Neural progenitor cell (in vitro differentiated cells): ENCODE measurements at regions not wholly inside any gene's neighbourhood (a gene's known extent, or its start where the extent isn't known, plus 50 kb on each side); places are given as distances from the start of the nearest gene placed in this dataset.

Source experiments
- DNase-seq: peaks from one replicate; pipeline ENCODE4 v3.0.0-alpha.2; 2016; ENCODE audit warnings: low spot score
- H2AFZ ChIP-seq: fragments of 200-600 bp; sonication (generic); replicated peaks from 2 replicates; pipeline ENCODE4 v1.6.1; 2016; ENCODE audit warnings: antibody characterized with exemption
- H3F3A ChIP-seq: fragments of 200-600 bp; sonication (generic); 2 replicates; pipeline ENCODE4 v1.6.1; 2016; ENCODE audit warnings: antibody characterized with exemption, low read depth
- H3K27ac ChIP-seq: fragments of 200-600 bp; sonication (generic); 2 replicates; pipeline ENCODE4 v1.5.1; 2016; ENCODE audit warnings: mild to moderate bottlenecking
- H3K27me3 ChIP-seq: fragments of 200-600 bp; sonication (generic); 2 replicates; pipeline ENCODE4 v1.6.1; 2016; ENCODE audit warnings: mild to moderate bottlenecking, moderate library complexity
- H3K36me3 ChIP-seq: fragments of 200-600 bp; sonication (generic); 2 replicates; pipeline ENCODE4 v1.5.1; 2016
- H3K4me1 ChIP-seq: fragments of 200-600 bp; sonication (generic); 2 replicates; pipeline ENCODE4 v1.6.1; 2016; ENCODE audit warnings: mixed run types
- H3K4me2 ChIP-seq: fragments of 200-600 bp; sonication (generic); 2 replicates; pipeline ENCODE4 v1.6.1; 2016
- H3K4me3 ChIP-seq: fragments of 200-600 bp; sonication (generic); 2 replicates; pipeline ENCODE4 v1.5.1; 2016
- H3K79me2 ChIP-seq: fragments of 200-600 bp; sonication (generic); 2 replicates; pipeline ENCODE4 v1.6.1; 2016; ENCODE audit warnings: low read depth
- H3K9ac ChIP-seq: fragments of 200-600 bp; sonication (generic); 2 replicates; pipeline ENCODE4 v1.6.1; 2016
- H3K9me3 ChIP-seq: fragments of 200-600 bp; sonication (generic); 2 replicates; pipeline ENCODE4 v1.5.1; 2016; ENCODE audit warnings: low read depth
- H4K20me1 ChIP-seq: fragments of 200-600 bp; sonication (generic); 2 replicates; pipeline ENCODE4 v1.6.1; 2016; ENCODE audit warnings: low read depth
- H3K27ac Mint-ChIP-seq: 3 replicates; pipeline ENCODE4 v1.8.0; 2021; ENCODE audit warnings: mixed read lengths
- H3K27me3 Mint-ChIP-seq: 2 replicates; pipeline ENCODE4 v1.8.0; 2022; ENCODE audit warnings: low read depth, mild to moderate bottlenecking, inconsistent platforms, moderate library complexity, mixed read lengths; ENCODE audit not compliant: insufficient read depth
- H3K36me3 Mint-ChIP-seq: 3 replicates; pipeline ENCODE4 v1.8.0; 2021; ENCODE audit warnings: mixed read lengths
- H3K4me1 Mint-ChIP-seq: 3 replicates; pipeline ENCODE4 v1.8.0; 2021; ENCODE audit warnings: mixed read lengths
- H3K4me3 Mint-ChIP-seq: 3 replicates; pipeline ENCODE4 v1.8.0; 2021; ENCODE audit warnings: mild to moderate bottlenecking, moderate library complexity, mixed read lengths
- H3K9me3 Mint-ChIP-seq: 3 replicates; pipeline ENCODE4 v1.8.0; 2020; ENCODE audit warnings: mixed read lengths
- EZH2 ChIP-seq: fragments of 200-600 bp; sonication (generic); IDR thresholded peaks from 2 replicates; pipeline ENCODE4 v1.6.1; 2017; ENCODE audit warnings: antibody characterized with exemption, mild to moderate bottlenecking, moderate library complexity
- EZH2phosphoT487 ChIP-seq: fragments of 200-600 bp; sonication (generic); IDR thresholded peaks from 2 replicates; pipeline ENCODE4 v1.6.1; 2017; ENCODE audit warnings: antibody characterized with exemption
- TF ChIP-seq, protein P1 (sequence below): fragments of 200-600 bp; sonication (generic); IDR thresholded peaks from 2 replicates; pipeline ENCODE4 v1.5.1; 2017; ENCODE audit warnings: antibody characterized with exemption, mild to moderate bottlenecking

DNA sequence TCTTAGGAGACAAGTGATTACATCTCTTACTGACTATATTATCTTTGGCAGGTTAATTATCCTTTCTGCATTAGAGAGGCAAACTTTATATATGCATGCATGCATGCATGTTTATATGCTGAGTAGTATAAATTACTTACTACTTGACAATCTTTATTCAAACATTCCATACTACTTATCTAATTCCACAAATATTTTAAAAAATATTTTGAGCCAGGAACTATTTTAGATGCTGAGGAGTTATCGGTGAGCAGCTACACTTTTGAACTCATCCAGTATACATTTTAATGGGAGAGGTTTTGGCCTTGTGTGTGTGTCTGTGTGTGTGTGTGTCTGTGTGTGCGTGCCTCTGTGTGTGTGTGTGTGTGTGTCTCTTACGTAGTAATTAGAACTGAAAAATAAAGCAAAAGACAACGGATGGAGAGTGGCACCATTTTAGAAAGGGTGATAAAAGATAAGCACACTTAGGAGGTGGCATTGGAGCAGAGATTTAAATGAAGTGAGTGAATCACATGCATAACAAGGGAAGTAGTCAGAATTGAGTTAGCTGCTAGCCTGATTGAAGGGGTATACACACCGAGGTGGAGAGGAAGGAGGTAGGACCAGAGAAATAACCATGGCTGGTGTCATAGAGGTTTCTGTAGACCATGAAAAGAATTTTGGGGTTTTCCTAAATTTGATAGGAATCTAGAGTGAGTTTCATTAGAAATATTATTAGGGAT, 1488.4 kb downstream of the MRPL39 start:
- Histone ChIP-seq H3K9ac (no peak overlapping the region), H3K4me2 (no peak overlapping the region)
- no peak for DNase-seq

DNA sequence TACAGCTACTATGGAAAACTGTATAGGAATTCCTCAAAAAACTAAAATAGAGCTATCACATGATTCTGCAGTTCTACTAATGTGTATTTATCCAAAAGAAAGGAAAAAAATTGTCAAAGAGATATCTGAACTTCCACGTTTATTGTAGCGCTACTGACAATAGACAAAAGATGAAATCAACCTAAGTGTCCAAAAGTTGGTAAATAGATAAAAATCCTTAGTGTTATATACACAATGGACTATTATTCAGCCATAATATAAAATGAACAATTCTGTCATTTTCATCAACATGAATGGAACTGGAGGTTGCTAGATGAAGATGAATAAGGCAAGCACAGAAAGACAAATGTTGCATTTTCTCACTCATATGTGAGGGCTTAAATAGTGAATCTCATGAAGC, 1492.1 kb downstream of the MRPL39 start:
- peaks cover 25% of the 10 kb centered on the region for H3K9me3 ChIP-seq
- Mint-ChIP-seq H3K27me3 (no peaks in the 10 kb centered on the region), H3K36me3 (no peaks in the 10 kb centered on the region), H3K27ac (no peak overlapping the region), H3K4me1 (no peaks in the 10 kb centered on the region), H3K9me3 (peaks cover 9% of the 10 kb centered on the region), H3K4me3 (no peak overlapping the region)
- no peak for TF ChIP-seq EZH2
- H3K36me3 ChIP-seq = no peaks in the 10 kb centered on the region
- no peaks in the 10 kb centered on the region for H3K27me3 ChIP-seq
- H3K4me3 ChIP-seq = no peak overlapping the region
- no peaks in the 10 kb centered on the region for H3K4me1 ChIP-seq
- no peak overlapping the region for H3K4me2 ChIP-seq
- no peak overlapping the region for H3K9ac ChIP-seq
- no peak for DNase-seq
- H3K27ac ChIP-seq = no peak overlapping the region
- H4K20me1 ChIP-seq = no peaks in the 10 kb centered on the region
- no peaks in the 10 kb centered on the region for H3F3A ChIP-seq
- no peak overlapping the region for H2AFZ ChIP-seq
- H3K79me2 ChIP-seq = no peaks in the 10 kb centered on the region

More for the DNA sequence above, 1488.4 kb downstream of the MRPL39 start:
- Histone ChIP-seq H3K27me3 (no peaks in the 10 kb centered on the region), H4K20me1 (no peaks in the 10 kb centered on the region), H2AFZ (no peak overlapping the region), H3K79me2 (no peaks in the 10 kb centered on the region), H3K4me3 (no peak overlapping the region), H3K9me3 (peaks cover 27% of the 10 kb centered on the region), H3K36me3 (no peaks in the 10 kb centered on the region), H3K27ac (no peak overlapping the region), H3F3A (no peaks in the 10 kb centered on the region), H3K4me1 (no peaks in the 10 kb centered on the region)
- no peaks in the 10 kb centered on the region for H3K36me3 Mint-ChIP-seq
- H3K9me3 Mint-ChIP-seq = peaks cover 6% of the 10 kb centered on the region
- TF ChIP-seq EZH2phosphoT487 (no peak), EZH2 (no peak)
- TF ChIP-seq, protein P1, sequence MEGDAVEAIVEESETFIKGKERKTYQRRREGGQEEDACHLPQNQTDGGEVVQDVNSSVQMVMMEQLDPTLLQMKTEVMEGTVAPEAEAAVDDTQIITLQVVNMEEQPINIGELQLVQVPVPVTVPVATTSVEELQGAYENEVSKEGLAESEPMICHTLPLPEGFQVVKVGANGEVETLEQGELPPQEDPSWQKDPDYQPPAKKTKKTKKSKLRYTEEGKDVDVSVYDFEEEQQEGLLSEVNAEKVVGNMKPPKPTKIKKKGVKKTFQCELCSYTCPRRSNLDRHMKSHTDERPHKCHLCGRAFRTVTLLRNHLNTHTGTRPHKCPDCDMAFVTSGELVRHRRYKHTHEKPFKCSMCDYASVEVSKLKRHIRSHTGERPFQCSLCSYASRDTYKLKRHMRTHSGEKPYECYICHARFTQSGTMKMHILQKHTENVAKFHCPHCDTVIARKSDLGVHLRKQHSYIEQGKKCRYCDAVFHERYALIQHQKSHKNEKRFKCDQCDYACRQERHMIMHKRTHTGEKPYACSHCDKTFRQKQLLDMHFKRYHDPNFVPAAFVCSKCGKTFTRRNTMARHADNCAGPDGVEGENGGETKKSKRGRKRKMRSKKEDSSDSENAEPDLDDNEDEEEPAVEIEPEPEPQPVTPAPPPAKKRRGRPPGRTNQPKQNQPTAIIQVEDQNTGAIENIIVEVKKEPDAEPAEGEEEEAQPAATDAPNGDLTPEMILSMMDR = no peak
- peaks cover 2% of the 10 kb centered on the region for H3K27me3 Mint-ChIP-seq
- no peak overlapping the region for H3K27ac Mint-ChIP-seq
- no peaks in the 10 kb centered on the region for H3K4me1 Mint-ChIP-seq
- H3K4me3 Mint-ChIP-seq = no peak overlapping the region

DNA sequence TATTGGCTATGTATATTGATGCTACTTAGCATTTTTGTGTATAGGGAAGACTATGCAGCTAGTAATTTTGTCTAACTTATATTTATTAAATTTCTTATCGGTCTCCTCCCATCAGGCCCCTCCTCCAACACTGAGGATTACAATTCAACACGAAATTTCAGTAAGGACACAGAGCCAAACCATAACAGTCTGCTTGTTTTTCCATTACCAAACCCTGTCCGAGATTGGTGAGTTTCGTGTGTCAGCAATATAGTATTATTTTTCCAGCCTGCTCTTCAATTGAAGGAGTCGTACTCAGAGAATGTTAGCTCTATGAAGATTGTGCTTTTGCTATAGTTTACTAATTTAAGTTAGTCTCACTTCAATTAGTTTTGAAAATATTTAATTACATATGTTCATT, 1495.3 kb downstream of the MRPL39 start:
- H3K27ac ChIP-seq = no peak overlapping the region
- no peak overlapping the region for H2AFZ ChIP-seq
- no peaks in the 10 kb centered on the region for H3K4me1 Mint-ChIP-seq
- no peak overlapping the region for H3K4me3 Mint-ChIP-seq
- no peak for TF ChIP-seq EZH2phosphoT487
- TF ChIP-seq, protein P1 = no peak
- no peak for TF ChIP-seq EZH2
- H3K4me3 ChIP-seq = no peak overlapping the region
- H3K79me2 ChIP-seq = no peaks in the 10 kb centered on the region
- peaks cover 9% of the 10 kb centered on the region for H3K9me3 Mint-ChIP-seq
- no peaks in the 10 kb centered on the region for H3F3A ChIP-seq
- H3K36me3 Mint-ChIP-seq = no peaks in the 10 kb centered on the region
- no peak for DNase-seq
- no peak overlapping the region for H3K9ac ChIP-seq
- no peaks in the 10 kb centered on the region for H3K4me1 ChIP-seq
- no peaks in the 10 kb centered on the region for H3K27me3 ChIP-seq
- peaks cover 36% of the 10 kb centered on the region for H3K9me3 ChIP-seq
- H4K20me1 ChIP-seq = no peaks in the 10 kb centered on the region
- H3K4me2 ChIP-seq = no peak overlapping the region
- no peaks in the 10 kb centered on the region for H3K36me3 ChIP-seq
- H3K27me3 Mint-ChIP-seq = no peaks in the 10 kb centered on the region
- H3K27ac Mint-ChIP-seq = no peak overlapping the region

DNA sequence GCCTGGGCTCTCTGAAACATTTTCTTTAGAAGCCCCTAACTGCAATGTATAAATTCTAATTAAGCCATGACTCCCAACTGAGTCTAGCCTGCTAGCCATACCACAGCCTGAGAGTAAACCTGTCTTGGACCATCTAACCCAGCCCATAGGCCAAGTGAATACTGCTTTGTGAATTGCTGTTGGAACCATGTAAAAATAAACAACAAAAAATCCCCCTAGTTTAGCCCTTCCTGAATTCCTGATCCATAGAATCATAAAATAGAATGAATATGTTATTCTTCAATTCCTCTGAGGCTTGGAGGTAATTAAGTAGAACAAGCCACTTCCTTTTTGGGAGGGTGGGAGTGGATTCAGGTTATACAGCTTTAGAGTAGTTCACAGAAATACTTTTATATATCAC, 1496.4 kb downstream of the MRPL39 start:
- H3K9me3 ChIP-seq = peaks cover 35% of the 10 kb centered on the region

More for the DNA sequence above, 1496.4 kb downstream of the MRPL39 start:
- no peak overlapping the region for H3K27ac ChIP-seq
- no peak overlapping the region for H3K4me2 ChIP-seq
- TF ChIP-seq EZH2phosphoT487 (no peak), EZH2 (no peak)
- TF ChIP-seq, protein P1 = no peak
- Mint-ChIP-seq H3K36me3 (no peaks in the 10 kb centered on the region), H3K27me3 (no peaks in the 10 kb centered on the region), H3K9me3 (peaks cover 9% of the 10 kb centered on the region), H3K4me1 (no peaks in the 10 kb centered on the region), H3K27ac (no peak overlapping the region), H3K4me3 (no peak overlapping the region)
- no peaks in the 10 kb centered on the region for H3F3A ChIP-seq
- H3K27me3 ChIP-seq = no peaks in the 10 kb centered on the region
- H3K79me2 ChIP-seq = no peaks in the 10 kb centered on the region
- no peak for DNase-seq
- no peak overlapping the region for H3K9ac ChIP-seq
- H2AFZ ChIP-seq = no peak overlapping the region
- no peaks in the 10 kb centered on the region for H3K4me1 ChIP-seq
- no peaks in the 10 kb centered on the region for H3K36me3 ChIP-seq
- no peak overlapping the region for H3K4me3 ChIP-seq
- H4K20me1 ChIP-seq = no peaks in the 10 kb centered on the region
